ENCODE measurements at regions not wholly inside any gene's neighbourhood (a gene's known extent, or its start where the extent isn't known, plus 50 kb on each side); places are given as distances from the start of the nearest gene placed in this dataset.

DNA sequence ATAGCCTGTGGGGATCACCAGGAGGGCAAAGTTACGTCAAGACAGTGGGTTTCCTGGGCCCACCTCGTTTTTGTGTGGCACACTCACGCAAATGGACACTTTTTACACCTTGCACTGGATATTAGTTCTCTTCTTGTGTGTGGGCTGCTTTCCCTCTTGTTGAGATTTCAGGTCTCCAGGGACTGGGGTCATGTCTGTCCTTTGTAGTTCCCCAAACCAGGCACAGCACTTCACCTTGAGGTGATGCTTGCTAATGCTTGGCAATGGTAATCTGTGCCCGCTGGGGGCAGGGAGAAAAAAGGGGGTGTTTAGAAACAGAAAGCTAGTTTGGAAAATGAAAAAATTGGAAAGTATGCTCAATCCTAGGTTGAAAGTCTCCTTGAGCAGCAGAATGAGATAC, 195.3 kb downstream of the PTEN start:
- H3K4me1 ChIP-seq (ENCODE audit: low read depth, poor library complexity, severe bottlenecking) = peaks cover 39% of the 10 kb centered on the region
- H3K36me3 ChIP-seq (ENCODE audit: insufficient read depth) = no peaks in the 10 kb centered on the region
- H4K20me1 ChIP-seq (ENCODE audit: insufficient read depth) = no peaks in the 10 kb centered on the region
- TF ChIP-seq, protein P1, sequence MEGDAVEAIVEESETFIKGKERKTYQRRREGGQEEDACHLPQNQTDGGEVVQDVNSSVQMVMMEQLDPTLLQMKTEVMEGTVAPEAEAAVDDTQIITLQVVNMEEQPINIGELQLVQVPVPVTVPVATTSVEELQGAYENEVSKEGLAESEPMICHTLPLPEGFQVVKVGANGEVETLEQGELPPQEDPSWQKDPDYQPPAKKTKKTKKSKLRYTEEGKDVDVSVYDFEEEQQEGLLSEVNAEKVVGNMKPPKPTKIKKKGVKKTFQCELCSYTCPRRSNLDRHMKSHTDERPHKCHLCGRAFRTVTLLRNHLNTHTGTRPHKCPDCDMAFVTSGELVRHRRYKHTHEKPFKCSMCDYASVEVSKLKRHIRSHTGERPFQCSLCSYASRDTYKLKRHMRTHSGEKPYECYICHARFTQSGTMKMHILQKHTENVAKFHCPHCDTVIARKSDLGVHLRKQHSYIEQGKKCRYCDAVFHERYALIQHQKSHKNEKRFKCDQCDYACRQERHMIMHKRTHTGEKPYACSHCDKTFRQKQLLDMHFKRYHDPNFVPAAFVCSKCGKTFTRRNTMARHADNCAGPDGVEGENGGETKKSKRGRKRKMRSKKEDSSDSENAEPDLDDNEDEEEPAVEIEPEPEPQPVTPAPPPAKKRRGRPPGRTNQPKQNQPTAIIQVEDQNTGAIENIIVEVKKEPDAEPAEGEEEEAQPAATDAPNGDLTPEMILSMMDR (conservative IDR thresholded peaks at IDR 0.05; ENCODE audit: low read depth, low read length) = no peak
- no peaks in the 10 kb centered on the region for H3K27me3 ChIP-seq (ENCODE audit: insufficient read depth, low read depth)
- H3K79me2 ChIP-seq (ENCODE audit: insufficient read depth, low read depth) = no peaks in the 10 kb centered on the region
- H3K9ac ChIP-seq = no peak overlapping the region
- H3K27ac ChIP-seq = no peak overlapping the region
- H3K4me3 ChIP-seq (IDR thresholded peaks at IDR 0.05; ENCODE audit: insufficient read depth, low read depth, low read length) = no peak overlapping the region
- no peak overlapping the region for H2AFZ ChIP-seq (ENCODE audit: low read depth)
- H3K4me2 ChIP-seq = no peak overlapping the region

DNA sequence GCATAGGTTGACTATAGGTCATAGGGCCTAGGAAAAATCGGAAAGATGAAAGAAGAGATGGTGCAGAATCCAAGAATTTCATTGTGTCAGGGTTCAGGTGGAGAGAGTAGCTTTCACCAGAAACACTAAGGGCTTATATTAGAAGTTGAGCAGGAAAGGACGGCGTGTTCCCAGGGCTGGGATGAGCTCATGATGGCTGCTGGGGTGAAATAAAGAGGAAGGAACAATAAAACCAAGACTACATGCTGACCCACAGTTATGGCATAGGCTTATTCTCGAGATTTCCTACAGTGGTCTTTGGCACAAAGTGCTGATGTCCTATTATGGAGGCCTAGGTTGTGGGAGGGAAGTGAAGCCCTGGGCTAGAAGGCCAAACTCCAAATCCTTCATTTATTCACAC, 195.8 kb downstream of the PTEN start:
- Histone ChIP-seq H3K9ac (no peak overlapping the region), H2AFZ (ENCODE audit: low read depth) (no peak overlapping the region), H3K27me3 (ENCODE audit: insufficient read depth, low read depth) (no peaks in the 10 kb centered on the region), H3K27ac (no peak overlapping the region), H3K79me2 (ENCODE audit: insufficient read depth, low read depth) (no peaks in the 10 kb centered on the region), H3K4me3 (IDR thresholded peaks at IDR 0.05; ENCODE audit: insufficient read depth, low read depth, low read length) (no peak overlapping the region), H3K4me1 (ENCODE audit: low read depth, poor library complexity, severe bottlenecking) (peaks cover 43% of the 10 kb centered on the region), H3K4me2 (no peak overlapping the region), H3K36me3 (ENCODE audit: insufficient read depth) (no peaks in the 10 kb centered on the region), H4K20me1 (ENCODE audit: insufficient read depth) (no peaks in the 10 kb centered on the region)
- TF ChIP-seq, protein P1 (conservative IDR thresholded peaks at IDR 0.05; ENCODE audit: low read depth, low read length) = no peak

DNA sequence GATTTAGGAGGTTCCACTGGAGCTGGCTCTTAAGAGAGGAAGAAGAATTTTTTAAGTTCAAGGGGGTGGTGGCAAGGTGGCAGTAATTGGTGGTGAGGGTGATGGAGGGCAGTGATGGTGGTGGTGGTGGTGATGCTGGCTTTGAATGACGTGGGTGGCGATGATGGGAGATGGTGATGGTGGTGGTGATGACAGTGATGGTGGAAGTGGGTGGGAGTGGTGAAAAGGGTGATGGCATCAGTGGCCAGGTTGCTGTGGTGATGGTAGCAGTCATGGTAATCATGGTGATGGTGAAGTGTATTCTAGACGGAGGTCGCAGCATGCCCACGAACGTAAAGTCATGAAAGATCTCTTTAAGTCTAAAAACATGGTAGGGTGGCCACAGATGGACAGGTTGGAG, 197.3 kb downstream of the PTEN start:
- Histone ChIP-seq H3K27ac (no peak overlapping the region), H3K4me1 (ENCODE audit: low read depth, poor library complexity, severe bottlenecking) (peaks cover 58% of the 10 kb centered on the region)

DNA sequence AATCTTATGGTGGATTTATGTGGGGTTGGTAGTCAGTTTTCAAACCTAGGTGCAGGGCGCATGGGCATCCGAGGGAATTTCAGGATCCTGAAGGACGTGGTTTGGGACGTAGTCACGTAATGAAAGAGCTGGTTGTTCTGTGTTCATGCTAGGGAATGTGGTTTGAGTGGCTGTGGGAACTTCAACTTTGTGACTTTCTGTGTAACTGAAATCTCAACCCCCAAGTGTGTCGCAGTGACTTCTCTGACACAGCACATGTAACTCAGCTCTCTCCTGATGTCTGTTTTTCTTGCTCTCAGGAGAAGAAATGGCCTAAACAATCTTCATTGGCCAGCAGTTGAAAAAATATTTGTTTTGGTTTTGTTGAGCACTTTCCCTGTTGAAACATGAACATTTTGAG, 199.0 kb downstream of the PTEN start:
- H3K9ac ChIP-seq = peak overlapping the region; percentile 51
- no peaks in the 10 kb centered on the region for H4K20me1 ChIP-seq (ENCODE audit: insufficient read depth)
- no peaks in the 10 kb centered on the region for H3K27me3 ChIP-seq (ENCODE audit: insufficient read depth, low read depth)
- H3K4me3 ChIP-seq (IDR thresholded peaks at IDR 0.05; ENCODE audit: insufficient read depth, low read depth, low read length) = no peak overlapping the region
- H3K4me1 ChIP-seq (ENCODE audit: low read depth, poor library complexity, severe bottlenecking) = peaks cover 74% of the 10 kb centered on the region
- no peaks in the 10 kb centered on the region for H3K36me3 ChIP-seq (ENCODE audit: insufficient read depth)
- H3K4me2 ChIP-seq = peak overlapping the region; percentile 94
- TF ChIP-seq, protein P1 (conservative IDR thresholded peaks at IDR 0.05; ENCODE audit: low read depth, low read length) = no peak
- H2AFZ ChIP-seq (ENCODE audit: low read depth) = peak overlapping the region; percentile 28
- no peaks in the 10 kb centered on the region for H3K79me2 ChIP-seq (ENCODE audit: insufficient read depth, low read depth)
- H3K27ac ChIP-seq = peak overlapping the region; percentile 87

More for the DNA sequence above, 197.3 kb downstream of the PTEN start:
- Histone ChIP-seq H3K36me3 (ENCODE audit: insufficient read depth) (no peaks in the 10 kb centered on the region), H3K27me3 (ENCODE audit: insufficient read depth, low read depth) (no peaks in the 10 kb centered on the region), H3K4me2 (no peak overlapping the region), H3K79me2 (ENCODE audit: insufficient read depth, low read depth) (no peaks in the 10 kb centered on the region), H2AFZ (ENCODE audit: low read depth) (no peak overlapping the region), H3K4me3 (IDR thresholded peaks at IDR 0.05; ENCODE audit: insufficient read depth, low read depth, low read length) (no peak overlapping the region), H4K20me1 (ENCODE audit: insufficient read depth) (no peaks in the 10 kb centered on the region), H3K9ac (no peak overlapping the region)
- TF ChIP-seq, protein P1 (conservative IDR thresholded peaks at IDR 0.05; ENCODE audit: low read depth, low read length) = no peak
